Transverse colon (tissue), 4 donors: ENCODE measurements at regions not wholly inside any gene's neighbourhood (a gene's known extent, or its start where the extent isn't known, plus 50 kb on each side); places are given as distances from the start of the nearest gene placed in this dataset.

Experiments used
- DNase-seq: peaks from one replicate; pipeline ENCODE4 v3.0.0-alpha.2; 2019
- H3K27ac ChIP-seq, 4 donors: fragments of 200-600 bp; sonication (generic); 2 replicates each; pipeline ENCODE4 v1.5.1; 2016 to 2018; ENCODE audit warnings: inconsistent platforms in 4 of 4
- H3K27me3 ChIP-seq: fragments of 200-600 bp; sonication (generic); 2 replicates; pipeline ENCODE4 v1.5.1; 2017; ENCODE audit warnings: inconsistent platforms
- H3K36me3 ChIP-seq, 4 donors: fragments of 200-600 bp; sonication (generic); 2 replicates each; pipeline ENCODE4 v1.5.1; 2017 to 2019; ENCODE audit warnings: inconsistent platforms in 4 of 4
- H3K4me1 ChIP-seq, 4 donors: fragments of 200-600 bp; sonication (generic); 2 replicates each; pipeline ENCODE4 v1.5.1; 2017 to 2020; ENCODE audit warnings: inconsistent platforms in 4 of 4
- H3K4me3 ChIP-seq, 4 donors: fragments of 200-600 bp; sonication (generic); 1 replicate in 1 of 4; 2 replicates in 3 of 4; pipeline versions ENCODE4 v1.5.1 to v1.6.1; 2017 to 2019; ENCODE audit warnings: inconsistent platforms in 4 of 4
- H3K9me3 ChIP-seq, 2 donors: fragments of 200-600 bp; sonication (generic); 2 replicates each; pipeline ENCODE4 v1.5.1; 2017 to 2019; ENCODE audit warnings: inconsistent platforms in 2 of 2
- EP300 ChIP-seq: sonication (generic); formaldehyde crosslinking; IDR thresholded peaks from one replicate; pipeline ENCODE4 v1.6.1; 2017; ENCODE audit warnings: antibody characterized with exemption, low read depth
- POLR2A ChIP-seq: fragments of 450-650 bp; IDR thresholded peaks from one replicate; pipeline ENCODE4 v1.6.1; 2016; ENCODE audit warnings: antibody characterized with exemption, mild to moderate bottlenecking, moderate library complexity
- POLR2AphosphoS5 ChIP-seq, 3 donors: sonication (generic); formaldehyde crosslinking; IDR thresholded peaks; one replicate each; pipeline ENCODE4 v1.6.1; 2016; ENCODE audit warnings: antibody characterized with exemption in 3 of 3
- WGBS, 2 donors: methylation state at CpG; one replicate each; pipeline ENCODE4 v1.1.5; 2018; ENCODE audit warnings: low coverage in 1 of 2; 5-methylcytosine and 5-hydroxymethylcytosine counted together
- in situ Hi-C, 4 donors: fragments of 200-750 bp; cut with MboI; loops; one replicate each; pipeline versions ENCODE4 v1.15.0 to v1.15.1; 2017; ENCODE audit warnings: low sequenced_read_pairs in 3 of 4, low pct_ligation_motif_present in 1 of 4, low pct_unique_long_range_greater_than_20kb in 1 of 4
- intact Hi-C: fragments of 100-400 bp; cut with DNase I; formaldehyde crosslinking; loops from one replicate; pipeline ENCODE4 v1.15.1; 2023; ENCODE audit warnings: low total_unique reads
- TF ChIP-seq, protein P1 (sequence below), 5 experiments: fragments of 200-600 bp in 3 of 5; fragments of 450-650 bp in 2 of 5; sonication (generic) in 3 of 5; IDR thresholded peaks; 1 replicate in 2 of 5; 2 replicates in 3 of 5; pipeline ENCODE4 v1.5.1; 2016 to 2017; ENCODE audit warnings: antibody characterized with exemption in 5 of 5, inconsistent platforms in 3 of 5, mild to moderate bottlenecking in 2 of 5, moderate library complexity in 1 of 5

DNA sequence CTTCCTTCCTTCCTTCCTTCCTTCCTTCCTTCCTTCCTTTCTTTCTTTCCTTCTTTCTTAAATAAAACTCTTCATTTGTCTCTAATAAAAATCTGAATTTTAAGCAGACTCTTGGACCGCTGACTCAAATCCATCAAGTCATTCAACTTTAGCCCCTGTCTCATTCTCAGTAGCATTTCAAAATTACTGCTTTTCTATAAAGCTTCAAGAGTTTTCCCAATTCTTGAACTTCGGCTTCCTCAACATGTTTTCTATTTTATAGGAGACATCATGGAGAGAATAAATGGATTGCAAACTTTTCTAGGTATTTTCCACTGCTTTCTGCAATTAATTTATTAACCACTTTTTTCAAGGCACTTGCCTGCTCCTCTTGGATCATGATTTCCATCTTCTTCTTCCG is 497.1 kb upstream of the GJE1 start:
- Histone ChIP-seq H3K36me3 (no peaks in the 10 kb centered on the region), H3K9me3 (no peaks in the 10 kb centered on the region), H3K27ac (no peak overlapping the region), H3K4me1 (no peaks in the 10 kb centered on the region), H3K4me3 (no peak overlapping the region), H3K27me3 (no peaks in the 10 kb centered on the region)
- WGBS, 2 donors, result 88% methylated on average over 3 of the region's 3 CpGs
- intact Hi-C loops, result no loop called here
- DNase-seq, result no peak
- in situ Hi-C loops, result no loop called here
- TF ChIP-seq EP300, result no peak
- no peak for TF ChIP-seq POLR2AphosphoS5 (IDR thresholded peaks at IDR 0.05)
- no peak for TF ChIP-seq POLR2A
- TF ChIP-seq, protein P1, sequence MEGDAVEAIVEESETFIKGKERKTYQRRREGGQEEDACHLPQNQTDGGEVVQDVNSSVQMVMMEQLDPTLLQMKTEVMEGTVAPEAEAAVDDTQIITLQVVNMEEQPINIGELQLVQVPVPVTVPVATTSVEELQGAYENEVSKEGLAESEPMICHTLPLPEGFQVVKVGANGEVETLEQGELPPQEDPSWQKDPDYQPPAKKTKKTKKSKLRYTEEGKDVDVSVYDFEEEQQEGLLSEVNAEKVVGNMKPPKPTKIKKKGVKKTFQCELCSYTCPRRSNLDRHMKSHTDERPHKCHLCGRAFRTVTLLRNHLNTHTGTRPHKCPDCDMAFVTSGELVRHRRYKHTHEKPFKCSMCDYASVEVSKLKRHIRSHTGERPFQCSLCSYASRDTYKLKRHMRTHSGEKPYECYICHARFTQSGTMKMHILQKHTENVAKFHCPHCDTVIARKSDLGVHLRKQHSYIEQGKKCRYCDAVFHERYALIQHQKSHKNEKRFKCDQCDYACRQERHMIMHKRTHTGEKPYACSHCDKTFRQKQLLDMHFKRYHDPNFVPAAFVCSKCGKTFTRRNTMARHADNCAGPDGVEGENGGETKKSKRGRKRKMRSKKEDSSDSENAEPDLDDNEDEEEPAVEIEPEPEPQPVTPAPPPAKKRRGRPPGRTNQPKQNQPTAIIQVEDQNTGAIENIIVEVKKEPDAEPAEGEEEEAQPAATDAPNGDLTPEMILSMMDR (IDR thresholded peaks at IDR 0.05), result no peak

DNA sequence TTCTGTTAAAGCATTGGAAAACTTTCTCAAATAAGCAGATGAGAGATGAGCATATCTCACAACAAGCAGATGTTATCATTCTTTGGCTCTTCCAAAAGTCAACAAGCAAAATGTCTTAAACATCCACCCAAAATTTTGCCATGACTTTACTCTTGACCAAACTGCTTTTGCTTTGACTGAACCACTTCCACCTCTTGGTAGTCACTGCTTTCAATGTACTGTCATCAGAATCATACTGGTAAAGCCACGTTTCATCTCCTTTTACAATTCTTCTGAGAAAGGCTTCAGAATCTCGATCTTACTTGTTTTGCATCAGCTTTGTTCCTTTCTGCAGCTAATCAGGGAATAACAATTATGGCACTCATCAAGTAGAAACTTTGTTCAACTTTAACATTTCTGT is 498.5 kb upstream of the GJE1 start:
- H3K27me3 ChIP-seq, result no peaks in the 10 kb centered on the region
- intact Hi-C loops, result no loop called here
- H3K4me3 ChIP-seq, result no peak overlapping the region
- no peaks in the 10 kb centered on the region for H3K9me3 ChIP-seq
- no peaks in the 10 kb centered on the region for H3K4me1 ChIP-seq
- in situ Hi-C loops, result no loop called here
- no peaks in the 10 kb centered on the region for H3K36me3 ChIP-seq
- H3K27ac ChIP-seq, result no peak overlapping the region
- TF ChIP-seq, protein P1 (IDR thresholded peaks at IDR 0.05), result no peak
- TF ChIP-seq POLR2A, result no peak
- no peak for TF ChIP-seq POLR2AphosphoS5 (IDR thresholded peaks at IDR 0.05)
- TF ChIP-seq EP300, result no peak
- WGBS, 2 donors, result 64 to 65% methylated on average over 2 of the region's 2 CpGs
- no peak for DNase-seq

DNA sequence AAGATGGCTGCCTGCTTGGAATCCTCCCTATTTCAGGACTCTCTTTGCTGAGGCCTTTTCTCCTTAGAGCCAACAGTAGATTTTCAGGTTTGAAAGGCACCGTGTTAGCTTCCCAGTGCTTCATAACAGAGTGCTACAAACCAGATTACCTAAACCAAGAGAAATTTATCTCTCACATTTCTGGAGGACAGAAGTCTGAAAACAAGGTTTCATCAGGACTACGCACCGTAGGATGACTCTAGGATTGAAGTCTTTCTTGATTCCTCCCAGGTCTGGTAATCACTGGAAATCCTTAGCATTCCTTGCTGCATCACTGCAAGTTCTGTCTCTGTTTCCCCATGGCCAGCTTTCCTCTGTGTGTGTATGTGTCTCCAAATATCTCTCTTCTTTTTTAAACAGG is 508.4 kb upstream of the GJE1 start:
- no peak overlapping the region for H3K4me3 ChIP-seq
- H3K27me3 ChIP-seq, result no peaks in the 10 kb centered on the region
- no peaks in the 10 kb centered on the region for H3K36me3 ChIP-seq
- 81 to 94% methylated on average over 3 of the region's 3 CpGs for WGBS, 2 donors
- H3K9me3 ChIP-seq, result no peaks in the 10 kb centered on the region
- intact Hi-C loops (no loop called here), in situ Hi-C loops (no loop called here)
- TF ChIP-seq POLR2AphosphoS5 (IDR thresholded peaks at IDR 0.05) (no peak), POLR2A (no peak)
- TF ChIP-seq, protein P1 (IDR thresholded peaks at IDR 0.05), result no peak
- no peak for DNase-seq
- H3K4me1 ChIP-seq, result no peaks in the 10 kb centered on the region
- no peak overlapping the region for H3K27ac ChIP-seq

- no peaks in the 10 kb centered on the region for H3K4me1 ChIP-seq
- no peak for DNase-seq
- no peaks in the 10 kb centered on the region for H3K27me3 ChIP-seq
- in situ Hi-C loops (no loop called here), intact Hi-C loops (no loop called here)
- 94% methylated on average over 26 of the region's 31 CpGs; no CpG with 5 or more reads in 1 of the 2 donors for WGBS, 2 donors
- TF ChIP-seq POLR2AphosphoS5 (IDR thresholded peaks at IDR 0.05) (no peak), EP300 (no peak), POLR2A (no peak)
- TF ChIP-seq, protein P1 (IDR thresholded peaks at IDR 0.05), result no peak
- no peak overlapping the region for H3K4me3 ChIP-seq
- no peak overlapping the region for H3K27ac ChIP-seq
- H3K9me3 ChIP-seq, result no peaks in the 10 kb centered on the region
- no peaks in the 10 kb centered on the region for H3K36me3 ChIP-seq
These were observed 514.5 kb upstream of the GJE1 start for GRCh38 chr6:141618180-141618581.
